ENCODE measurements at regions not wholly inside any gene's neighbourhood (a gene's known extent, or its start where the extent isn't known, plus 50 kb on each side); places are given as distances from the start of the nearest gene placed in this dataset.

- H3K27me3 ChIP-seq (replicated peaks; ENCODE audit: insufficient read depth), result no peaks in the 10 kb centered on the region
- H3K4me1 ChIP-seq (ENCODE audit: control insufficient read depth in 1 of 2, low read depth in 2 of 2), result no peaks in the 10 kb centered on the region
- DNase-seq (ENCODE audit: low spot score), result no peak
- H3K9me3 ChIP-seq, result no peaks in the 10 kb centered on the region
- no peak overlapping the region for H3K4me3 ChIP-seq
- no peak overlapping the region for H3K27ac ChIP-seq
- no peak for ATAC-seq (ENCODE audit: insufficient number of reproducible peaks, low FRiP score, low read depth)
- no peak for TF ChIP-seq CTCF (IDR thresholded peaks at IDR 0.05)
- H3K36me3 ChIP-seq, result no peaks in the 10 kb centered on the region
Observed at GRCh38 chr4:12165616-12166015, 736.9 kb upstream of the HS3ST1 start.

- no peak for TF ChIP-seq CTCF (IDR thresholded peaks at IDR 0.05)
- H3K4me1 ChIP-seq (ENCODE audit: control insufficient read depth in 1 of 2, low read depth in 2 of 2), result no peaks in the 10 kb centered on the region
- no peak for ATAC-seq (ENCODE audit: insufficient number of reproducible peaks, low FRiP score, low read depth)
- H3K36me3 ChIP-seq, result no peaks in the 10 kb centered on the region
- no peak for DNase-seq (ENCODE audit: low spot score)
- H3K27me3 ChIP-seq (replicated peaks; ENCODE audit: insufficient read depth), result no peaks in the 10 kb centered on the region
- H3K4me3 ChIP-seq, result no peak overlapping the region
- H3K9me3 ChIP-seq, result no peaks in the 10 kb centered on the region
- no peak overlapping the region for H3K27ac ChIP-seq
Observed at GRCh38 chr4:12146339-12146738, 717.6 kb upstream of the HS3ST1 start.

- no peak overlapping the region for H3K27ac ChIP-seq
- no peak for TF ChIP-seq CTCF (IDR thresholded peaks at IDR 0.05)
- H3K4me1 ChIP-seq (ENCODE audit: control insufficient read depth in 1 of 2, low read depth in 2 of 2), result no peaks in the 10 kb centered on the region
- no peaks in the 10 kb centered on the region for H3K27me3 ChIP-seq (replicated peaks; ENCODE audit: insufficient read depth)
- ATAC-seq (ENCODE audit: insufficient number of reproducible peaks, low FRiP score, low read depth) (no peak), DNase-seq (ENCODE audit: low spot score) (no peak)
- no peaks in the 10 kb centered on the region for H3K36me3 ChIP-seq
- H3K9me3 ChIP-seq, result no peaks in the 10 kb centered on the region
- no peak overlapping the region for H3K4me3 ChIP-seq
Observed at GRCh38 chr4:12145768-12146167, 717.1 kb upstream of the HS3ST1 start.

GRCh38 chr4:12145106-12145505 is 716.4 kb upstream of the HS3ST1 start:
- Histone ChIP-seq H3K27ac (no peak overlapping the region), H3K27me3 (replicated peaks; ENCODE audit: insufficient read depth) (no peaks in the 10 kb centered on the region), H3K4me1 (ENCODE audit: control insufficient read depth in 1 of 2, low read depth in 2 of 2) (no peaks in the 10 kb centered on the region), H3K9me3 (no peaks in the 10 kb centered on the region), H3K4me3 (no peak overlapping the region), H3K36me3 (no peaks in the 10 kb centered on the region)
- TF ChIP-seq CTCF (IDR thresholded peaks at IDR 0.05), result no peak
- no peak for ATAC-seq (ENCODE audit: insufficient number of reproducible peaks, low FRiP score, low read depth)
- DNase-seq (ENCODE audit: low spot score), result no peak

- no peak for DNase-seq (ENCODE audit: low spot score)
- no peak overlapping the region for H3K4me3 ChIP-seq
- H3K4me1 ChIP-seq (ENCODE audit: control insufficient read depth in 1 of 2, low read depth in 2 of 2), result no peaks in the 10 kb centered on the region
- no peak overlapping the region for H3K27ac ChIP-seq
- ATAC-seq (ENCODE audit: insufficient number of reproducible peaks, low FRiP score, low read depth), result no peak
- no peak for TF ChIP-seq CTCF (IDR thresholded peaks at IDR 0.05)
- H3K9me3 ChIP-seq, result no peaks in the 10 kb centered on the region
- H3K36me3 ChIP-seq, result no peaks in the 10 kb centered on the region
- no peaks in the 10 kb centered on the region for H3K27me3 ChIP-seq (replicated peaks; ENCODE audit: insufficient read depth)
Observed at GRCh38 chr4:12144051-12144450, 715.4 kb upstream of the HS3ST1 start.
